Vagina (tissue), 2 donors: ENCODE measurements at regions not wholly inside any gene's neighbourhood (a gene's known extent, or its start where the extent isn't known, plus 50 kb on each side); places are given as distances from the start of the nearest gene placed in this dataset.
"Not testable (repeated sequence)": the region's sequence is repeated elsewhere in the genome, so short reads cannot be mapped to it uniquely, and the experiment has no call there.

Source experiments
- DNase-seq, 2 donors: peaks; one replicate each; pipeline ENCODE4 v3.0.0-alpha.2; 2017; ENCODE audit errors: extremely low spot score in 2 of 2
- H3K27ac ChIP-seq: fragments of 200-600 bp; sonication (generic); one replicate; pipeline ENCODE4 v1.5.1; 2019
- H3K27me3 ChIP-seq: fragments of 200-600 bp; sonication (generic); one replicate; pipeline ENCODE4 v1.5.1; 2019
- H3K36me3 ChIP-seq, 2 donors: fragments of 200-600 bp; sonication (generic); one replicate each; pipeline ENCODE4 v1.5.1; 2017 to 2019
- H3K4me1 ChIP-seq: fragments of 200-600 bp; sonication (generic); one replicate; pipeline ENCODE4 v1.5.1; 2019
- H3K4me3 ChIP-seq, 2 donors: fragments of 200-600 bp; sonication (generic); 1 replicate in 1 of 2; 2 replicates in 1 of 2; pipeline ENCODE4 v1.5.1; 2016 to 2019
- H3K9me3 ChIP-seq: fragments of 200-600 bp; sonication (generic); one replicate; pipeline ENCODE4 v1.5.1; 2019
- POLR2A ChIP-seq, 2 donors: fragments of 450-650 bp; IDR thresholded peaks; one replicate each; pipeline ENCODE4 v1.6.1; 2017; ENCODE audit warnings: antibody characterized with exemption in 2 of 2, mild to moderate bottlenecking in 2 of 2, moderate library complexity in 2 of 2
- POLR2AphosphoS5 ChIP-seq, 2 donors: sonication (generic); formaldehyde crosslinking; IDR thresholded peaks; one replicate each; pipeline ENCODE4 v1.9.0; 2017; ENCODE audit warnings: antibody characterized with exemption in 2 of 2, mild to moderate bottlenecking in 2 of 2, low read depth in 1 of 2; ENCODE audit not compliant: insufficient read depth in 1 of 2
- intact Hi-C: fragments of 100-400 bp; cut with DNase I; formaldehyde crosslinking; loops from one replicate; pipeline ENCODE4 v1.15.1; 2023
- TF ChIP-seq, protein P1 (sequence below), 3 experiments: fragments of 450-650 bp in 2 of 3; fragments of 200-600 bp in 1 of 3; sonication (generic) in 1 of 3; IDR thresholded peaks; one replicate each; pipeline ENCODE4 v1.5.1; 2017 to 2019; ENCODE audit warnings: antibody characterized with exemption in 3 of 3, mild to moderate bottlenecking in 2 of 3, moderate library complexity in 2 of 3

DNA sequence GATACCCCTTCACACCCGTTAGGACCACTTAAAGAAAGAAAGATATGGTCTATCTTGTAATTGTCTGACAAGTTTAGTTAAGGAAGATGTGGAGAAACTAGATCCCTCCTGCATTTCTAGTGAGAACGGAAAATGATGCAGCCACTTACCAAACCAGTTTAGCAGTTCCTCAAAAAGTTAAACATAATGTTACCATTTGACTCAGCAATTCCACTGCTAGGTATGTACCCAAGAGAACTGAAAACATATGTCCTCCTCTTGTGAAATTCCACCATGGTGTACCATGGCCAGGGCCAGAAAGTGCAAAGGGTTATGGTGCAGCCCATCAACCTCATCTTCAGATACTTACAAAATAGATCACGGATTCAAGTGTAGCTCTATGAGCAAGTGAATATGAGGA lies 79.0 kb upstream of the ID2 start:
- Histone ChIP-seq H3K9me3 (no peaks in the 10 kb centered on the region), H3K4me1 (peaks cover 5% of the 10 kb centered on the region), H3K36me3 (no peaks in the 10 kb centered on the region), H3K27ac (no peak overlapping the region), H3K27me3 (no peaks in the 10 kb centered on the region), H3K4me3 (no peak overlapping the region)
- TF ChIP-seq, protein P1, sequence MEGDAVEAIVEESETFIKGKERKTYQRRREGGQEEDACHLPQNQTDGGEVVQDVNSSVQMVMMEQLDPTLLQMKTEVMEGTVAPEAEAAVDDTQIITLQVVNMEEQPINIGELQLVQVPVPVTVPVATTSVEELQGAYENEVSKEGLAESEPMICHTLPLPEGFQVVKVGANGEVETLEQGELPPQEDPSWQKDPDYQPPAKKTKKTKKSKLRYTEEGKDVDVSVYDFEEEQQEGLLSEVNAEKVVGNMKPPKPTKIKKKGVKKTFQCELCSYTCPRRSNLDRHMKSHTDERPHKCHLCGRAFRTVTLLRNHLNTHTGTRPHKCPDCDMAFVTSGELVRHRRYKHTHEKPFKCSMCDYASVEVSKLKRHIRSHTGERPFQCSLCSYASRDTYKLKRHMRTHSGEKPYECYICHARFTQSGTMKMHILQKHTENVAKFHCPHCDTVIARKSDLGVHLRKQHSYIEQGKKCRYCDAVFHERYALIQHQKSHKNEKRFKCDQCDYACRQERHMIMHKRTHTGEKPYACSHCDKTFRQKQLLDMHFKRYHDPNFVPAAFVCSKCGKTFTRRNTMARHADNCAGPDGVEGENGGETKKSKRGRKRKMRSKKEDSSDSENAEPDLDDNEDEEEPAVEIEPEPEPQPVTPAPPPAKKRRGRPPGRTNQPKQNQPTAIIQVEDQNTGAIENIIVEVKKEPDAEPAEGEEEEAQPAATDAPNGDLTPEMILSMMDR (IDR thresholded peaks at IDR 0.05) = no peak
- TF ChIP-seq POLR2A (IDR thresholded peaks at IDR 0.05) = no peak
- TF ChIP-seq POLR2AphosphoS5 (IDR thresholded peaks at IDR 0.05; ENCODE audit: insufficient read depth in 1 of 2, low read depth in 1 of 2) = peak in 1 of 2 donors; percentile 66
- intact Hi-C loops = no loop called here
- DNase-seq = no peak

DNA sequence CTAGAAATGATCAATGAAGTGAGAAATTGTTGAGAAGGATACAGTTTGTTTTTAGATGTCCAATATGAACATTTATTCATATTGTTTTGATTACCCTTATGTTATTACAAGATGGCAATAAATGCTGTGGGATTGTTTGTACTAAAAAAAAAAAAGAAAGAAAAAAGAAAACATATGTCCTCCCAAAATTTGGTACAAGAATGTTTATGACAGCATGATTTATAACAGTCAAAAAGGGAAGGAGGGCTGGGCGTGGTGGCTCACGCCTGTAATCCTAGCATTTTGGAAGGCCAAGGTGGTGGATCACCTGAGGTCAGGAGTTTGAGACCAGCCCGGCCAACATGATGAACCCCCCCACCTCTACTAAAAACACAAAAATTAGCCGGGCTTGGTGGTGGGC lies 78.5 kb upstream of the ID2 start:
- intact Hi-C loops = not testable (repeated sequence)

DNA sequence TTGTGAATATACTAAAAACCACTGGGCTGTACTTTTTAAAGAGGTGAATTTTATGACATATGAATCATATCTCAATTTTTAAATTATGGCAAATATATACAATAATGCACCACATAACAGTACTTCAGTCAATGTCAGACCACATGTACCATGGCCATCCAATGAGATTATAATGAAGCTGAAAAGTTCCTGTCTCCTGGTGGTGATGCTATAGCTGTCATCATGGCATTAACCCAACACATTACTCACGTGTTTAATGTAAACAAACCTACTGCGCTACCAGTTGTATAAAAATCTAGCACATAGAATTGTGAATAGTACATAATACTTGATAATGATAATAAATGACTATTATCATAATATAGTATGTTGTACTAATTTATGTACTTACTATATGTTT lies 77.6 kb upstream of the ID2 start:
- Histone ChIP-seq H3K27ac (no peak overlapping the region), H3K9me3 (no peaks in the 10 kb centered on the region), H3K4me3 (no peak overlapping the region), H3K27me3 (no peaks in the 10 kb centered on the region), H3K4me1 (no peaks in the 10 kb centered on the region), H3K36me3 (no peaks in the 10 kb centered on the region)
- TF ChIP-seq POLR2AphosphoS5 (IDR thresholded peaks at IDR 0.05; ENCODE audit: insufficient read depth in 1 of 2, low read depth in 1 of 2) = no peak
- TF ChIP-seq POLR2A (IDR thresholded peaks at IDR 0.05) = no peak
- TF ChIP-seq, protein P1 (IDR thresholded peaks at IDR 0.05) = no peak
- DNase-seq = no peak
- intact Hi-C loops = no loop called here

More for the DNA sequence above, 78.5 kb upstream of the ID2 start:
- H3K36me3 ChIP-seq, H3K4me3 ChIP-seq, H3K27ac ChIP-seq, H3K9me3 ChIP-seq, H3K4me1 ChIP-seq, H3K27me3 ChIP-seq, DNase-seq: not testable (repeated sequence)

DNA sequence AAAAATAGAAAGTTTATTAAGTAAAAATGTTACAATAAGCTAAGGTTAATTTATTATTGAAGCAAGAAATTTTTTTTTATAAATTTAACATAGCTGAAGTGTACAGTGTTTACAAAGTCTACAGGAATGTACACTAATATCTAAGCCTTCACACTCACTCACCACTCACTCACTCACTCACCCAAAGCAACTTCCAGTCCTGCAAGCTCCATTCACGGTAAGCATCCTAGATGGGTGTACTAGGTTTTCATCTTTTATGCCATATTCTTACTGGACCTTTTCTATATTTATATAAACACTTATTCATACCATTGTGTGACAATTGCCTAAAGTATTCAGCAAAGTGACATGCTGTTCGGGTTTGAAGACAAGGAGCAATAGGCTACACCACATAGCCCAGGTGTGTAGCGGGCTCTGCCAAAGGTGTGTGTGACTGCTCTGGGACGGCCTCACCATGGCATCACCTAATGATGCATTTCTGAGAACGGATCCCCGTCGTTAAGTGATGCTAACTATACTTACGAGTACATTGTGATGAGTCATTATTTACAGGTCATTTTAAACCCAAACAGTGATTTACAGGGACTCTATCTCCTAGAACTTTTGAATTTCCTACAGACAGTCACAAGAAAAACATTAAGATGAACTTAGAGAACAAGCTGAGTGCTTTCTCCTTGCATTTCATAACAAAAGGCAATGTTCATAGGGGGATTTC lies 76.3 kb upstream of the ID2 start:
- no peaks in the 10 kb centered on the region for H3K9me3 ChIP-seq
- peak overlapping the region; percentile 8 for H3K27ac ChIP-seq
- intact Hi-C loops = no loop called here
- H3K4me1 ChIP-seq = no peaks in the 10 kb centered on the region
- H3K36me3 ChIP-seq = no peaks in the 10 kb centered on the region
- no peak overlapping the region for H3K4me3 ChIP-seq
- TF ChIP-seq, protein P1 (IDR thresholded peaks at IDR 0.05) = no peak
- TF ChIP-seq POLR2AphosphoS5 (IDR thresholded peaks at IDR 0.05; ENCODE audit: insufficient read depth in 1 of 2, low read depth in 1 of 2) = no peak
- TF ChIP-seq POLR2A (IDR thresholded peaks at IDR 0.05) = no peak
- DNase-seq = no peak
- no peaks in the 10 kb centered on the region for H3K27me3 ChIP-seq

DNA sequence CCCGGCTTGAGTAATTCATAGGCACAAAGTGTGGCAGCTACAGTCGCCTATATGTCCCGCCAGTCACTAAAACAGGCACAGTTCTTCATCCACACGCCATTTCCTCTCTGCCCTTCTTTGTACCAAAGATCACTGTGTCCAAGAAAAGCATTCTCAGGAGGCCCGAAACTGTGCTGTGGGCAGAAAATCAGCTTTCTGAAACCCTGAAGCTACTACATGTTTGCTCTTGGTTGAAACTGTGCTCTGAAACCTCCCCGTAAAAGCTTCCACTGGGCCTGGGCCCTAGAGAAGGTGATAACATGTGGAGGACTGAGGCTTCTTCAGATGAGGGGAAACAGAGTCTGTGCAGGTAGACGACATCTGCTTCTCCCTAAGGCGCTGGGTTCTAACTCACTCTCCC lies 75.6 kb upstream of the ID2 start:
- no peak for DNase-seq
- no peaks in the 10 kb centered on the region for H3K4me1 ChIP-seq
- intact Hi-C loops = no loop called here
- no peaks in the 10 kb centered on the region for H3K9me3 ChIP-seq
- no peak overlapping the region for H3K4me3 ChIP-seq
- TF ChIP-seq, protein P1 (IDR thresholded peaks at IDR 0.05) = no peak
- TF ChIP-seq POLR2AphosphoS5 (IDR thresholded peaks at IDR 0.05; ENCODE audit: insufficient read depth in 1 of 2, low read depth in 1 of 2) = no peak
- TF ChIP-seq POLR2A (IDR thresholded peaks at IDR 0.05) = no peak
- no peaks in the 10 kb centered on the region for H3K36me3 ChIP-seq
- no peaks in the 10 kb centered on the region for H3K27me3 ChIP-seq
- H3K27ac ChIP-seq = peak overlapping the region; percentile 8
